AG09309 (cell line): ENCODE measurements at regions not wholly inside any gene's neighbourhood (a gene's known extent, or its start where the extent isn't known, plus 50 kb on each side); places are given as distances from the start of the nearest gene placed in this dataset.

Experiments
- DNase-seq: peaks from one replicate; pipeline ENCODE4 v3.0.0-alpha.2; 2010; ENCODE audit warnings: low read depth
- H3K4me3 ChIP-seq: 2 replicates; pipeline ENCODE4 v1.5.1; 2011; ENCODE audit warnings: mild to moderate bottlenecking, low read depth, low read length, moderate library complexity; ENCODE audit not compliant: control insufficient read depth
- TF ChIP-seq, protein P1 (sequence below): IDR thresholded peaks from 2 replicates; pipeline ENCODE4 v1.5.1; 2011; ENCODE audit warnings: mild to moderate bottlenecking, low read depth, low read length, inconsistent platforms; ENCODE audit not compliant: insufficient read depth, control insufficient read depth; ENCODE audit errors: missing control alignments

DNA sequence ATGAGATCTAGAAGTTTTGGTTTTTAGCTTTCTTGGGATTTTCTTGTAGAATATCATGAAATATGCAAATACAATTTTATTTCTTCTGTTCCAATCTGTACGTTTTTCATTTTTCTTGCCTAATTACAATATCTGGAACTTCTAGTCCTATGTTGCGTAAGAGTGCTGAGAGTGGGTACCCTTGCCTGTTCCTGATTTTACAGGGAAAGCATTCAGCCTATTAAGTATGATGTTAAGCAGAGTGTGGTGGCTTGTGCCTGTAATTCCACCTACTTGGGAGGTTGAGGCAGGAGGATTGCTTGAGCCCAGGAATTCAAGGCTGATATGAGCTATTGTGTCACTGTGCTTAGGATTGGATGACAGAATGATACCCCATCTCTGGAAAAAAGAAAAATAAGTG is 210.2 kb upstream of the ITGA1 start:
- H3K4me3 ChIP-seq, result no peak overlapping the region
- TF ChIP-seq, protein P1, sequence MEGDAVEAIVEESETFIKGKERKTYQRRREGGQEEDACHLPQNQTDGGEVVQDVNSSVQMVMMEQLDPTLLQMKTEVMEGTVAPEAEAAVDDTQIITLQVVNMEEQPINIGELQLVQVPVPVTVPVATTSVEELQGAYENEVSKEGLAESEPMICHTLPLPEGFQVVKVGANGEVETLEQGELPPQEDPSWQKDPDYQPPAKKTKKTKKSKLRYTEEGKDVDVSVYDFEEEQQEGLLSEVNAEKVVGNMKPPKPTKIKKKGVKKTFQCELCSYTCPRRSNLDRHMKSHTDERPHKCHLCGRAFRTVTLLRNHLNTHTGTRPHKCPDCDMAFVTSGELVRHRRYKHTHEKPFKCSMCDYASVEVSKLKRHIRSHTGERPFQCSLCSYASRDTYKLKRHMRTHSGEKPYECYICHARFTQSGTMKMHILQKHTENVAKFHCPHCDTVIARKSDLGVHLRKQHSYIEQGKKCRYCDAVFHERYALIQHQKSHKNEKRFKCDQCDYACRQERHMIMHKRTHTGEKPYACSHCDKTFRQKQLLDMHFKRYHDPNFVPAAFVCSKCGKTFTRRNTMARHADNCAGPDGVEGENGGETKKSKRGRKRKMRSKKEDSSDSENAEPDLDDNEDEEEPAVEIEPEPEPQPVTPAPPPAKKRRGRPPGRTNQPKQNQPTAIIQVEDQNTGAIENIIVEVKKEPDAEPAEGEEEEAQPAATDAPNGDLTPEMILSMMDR, result no peak
- no peak for DNase-seq

DNA sequence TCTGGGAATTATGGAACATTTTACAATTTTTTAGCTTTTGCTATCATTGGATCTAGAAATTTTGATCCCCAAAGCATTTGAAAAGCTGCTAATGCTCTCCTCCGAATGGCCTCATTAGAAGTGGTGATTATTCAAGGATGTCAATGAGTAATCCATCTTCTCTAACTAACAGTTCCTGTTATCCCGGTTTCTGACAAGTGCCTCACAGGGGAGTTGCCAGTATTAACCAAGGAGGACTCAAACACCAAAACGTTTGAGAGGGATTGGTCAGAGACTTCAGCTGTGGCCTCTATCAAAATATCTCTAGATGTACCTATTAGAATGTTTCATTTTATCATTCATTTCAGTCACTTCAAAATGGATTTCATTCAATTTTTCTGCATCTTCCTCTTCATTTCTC is 208.3 kb upstream of the ITGA1 start:
- TF ChIP-seq, protein P1, result no peak
- DNase-seq, result no peak

GRCh38 chr5:52580921-52581320 is 206.8 kb upstream of the ITGA1 start:
- no peak overlapping the region for H3K4me3 ChIP-seq
- TF ChIP-seq, protein P1, result no peak
- DNase-seq, result no peak

More for the DNA sequence above, 208.3 kb upstream of the ITGA1 start:
- no peak overlapping the region for H3K4me3 ChIP-seq

DNA sequence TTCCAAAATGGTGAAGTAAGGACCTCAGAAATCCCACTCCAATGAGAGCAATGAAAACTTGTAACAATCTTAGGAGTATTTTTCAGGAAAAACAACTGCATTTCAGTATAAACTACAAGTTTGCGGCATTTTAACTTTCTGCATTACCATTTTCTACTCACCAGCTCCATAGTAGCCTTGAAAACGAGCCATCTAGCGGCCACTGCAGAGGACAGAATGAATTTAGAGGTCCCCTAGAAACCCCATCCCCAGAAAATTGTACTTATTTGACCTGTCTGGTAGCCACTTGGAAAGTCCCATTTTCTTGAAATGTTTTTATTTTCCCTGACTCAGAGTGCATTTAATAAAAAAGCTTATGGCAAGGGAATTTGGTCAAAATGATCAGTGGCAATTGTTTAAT is 205.4 kb upstream of the ITGA1 start:
- DNase-seq, result no peak
- TF ChIP-seq, protein P1, result peak; percentile 28
- no peak overlapping the region for H3K4me3 ChIP-seq

GRCh38 chr5:52587131-52587530 is 200.6 kb upstream of the ITGA1 start:
- DNase-seq, result no peak
- TF ChIP-seq, protein P1, result no peak
- no peak overlapping the region for H3K4me3 ChIP-seq

DNA sequence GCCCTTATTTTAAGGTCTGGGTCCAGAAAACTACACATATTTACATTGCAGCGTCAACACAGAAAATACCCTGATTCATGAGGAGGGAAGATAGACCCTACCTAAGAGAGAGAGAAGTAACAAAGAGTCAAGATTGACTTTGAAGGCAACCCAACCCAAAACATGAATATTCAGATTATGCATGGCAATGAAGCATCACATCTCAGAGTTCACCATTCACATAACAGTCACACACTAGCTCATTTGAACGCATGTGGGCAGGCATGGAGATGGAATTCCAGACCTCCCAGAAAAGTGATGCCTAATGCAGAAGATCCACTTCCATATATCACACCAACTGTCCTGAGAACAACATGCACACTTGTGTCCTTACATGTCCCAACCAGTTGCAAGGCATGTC is 190.1 kb upstream of the ITGA1 start:
- H3K4me3 ChIP-seq, result no peak overlapping the region
- TF ChIP-seq, protein P1, result no peak
- DNase-seq, result no peak

GRCh38 chr5:52598968-52599367 is 188.7 kb upstream of the ITGA1 start:
- DNase-seq, result no peak
- TF ChIP-seq, protein P1, result no peak
- no peak overlapping the region for H3K4me3 ChIP-seq
